ENCODE measurements at regions not wholly inside any gene's neighbourhood (a gene's known extent, or its start where the extent isn't known, plus 50 kb on each side); places are given as distances from the start of the nearest gene placed in this dataset.

DNA sequence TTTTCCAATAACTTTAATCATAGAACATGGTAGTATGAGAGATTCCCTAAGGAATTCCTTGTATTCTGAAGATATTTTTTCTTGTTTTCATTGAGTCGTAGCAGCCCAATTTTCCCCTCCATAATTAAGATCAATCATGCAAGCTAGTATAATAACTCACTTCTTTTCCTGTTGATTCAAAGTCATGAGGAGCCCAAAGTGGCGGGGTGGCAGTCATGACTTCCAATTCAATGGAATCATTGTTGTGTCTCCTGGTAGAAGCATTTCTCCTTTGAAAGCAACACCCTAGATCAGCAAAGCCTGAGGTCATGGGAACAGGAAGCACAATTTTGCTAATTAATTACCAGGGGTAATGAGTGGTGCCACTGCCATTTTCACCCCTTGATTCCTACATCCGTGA is 77.6 kb upstream of the MAGI2 start:
- TF ChIP-seq POLR2A (IDR thresholded peaks at IDR 0.05; ENCODE audit: low read length) (no peak), GATA1 (IDR thresholded peaks at IDR 0.05; ENCODE audit: low read depth, low read length) (no peak)
